OCI-LY7 (cell line): ENCODE measurements at regions not wholly inside any gene's neighbourhood (a gene's known extent, or its start where the extent isn't known, plus 50 kb on each side); places are given as distances from the start of the nearest gene placed in this dataset.

Experiments
- BruUV-seq: library from RNA; stranded (reverse); fragments of 400-500 nt; replicated peaks from 2 replicates; lab custom pipeline; 2021; lab: Mats Ljungman, UMichigan
- CTCF ChIA-PET: fragments of 300-600 bp; sonication (Branson Sonifier 250); formaldehyde crosslinking; loops from one replicate; lab custom pipeline; 2022; ENCODE audit warnings: antibody characterized with exemption; ENCODE audit not compliant: unreplicated experiment; lab: Charles Lee
- POLR2A ChIA-PET: fragments of 300-600 bp; sonication (Branson Sonifier 250); formaldehyde crosslinking; loops from one replicate; lab custom pipeline; 2022; ENCODE audit warnings: antibody characterized with exemption; lab: Charles Lee
- DNase-seq: peaks from one replicate; pipeline ENCODE4 v3.0.0-alpha.2; 2015; ENCODE audit warnings: low spot score
- H2AFZ ChIP-seq: fragments of 200-600 bp; sonication (generic), shearing (Covaris generic); 2 replicates; pipeline ENCODE4 v1.6.1; 2014; ENCODE audit warnings: mild to moderate bottlenecking, antibody characterized with exemption, low read length, moderate library complexity
- H3K27ac ChIP-seq: fragments of 200-600 bp; sonication (generic); 2 replicates; pipeline ENCODE4 v1.5.1; 2014; ENCODE audit warnings: mixed run types, low read depth, mild to moderate bottlenecking, moderate library complexity, low read length, inconsistent platforms; ENCODE audit not compliant: poor library complexity, severe bottlenecking
- H3K36me3 ChIP-seq: fragments of 200-600 bp; sonication (generic); 2 replicates; pipeline ENCODE4 v1.6.1; 2014; ENCODE audit warnings: mild to moderate bottlenecking, antibody characterized with exemption, low read length, moderate library complexity, mixed read lengths; ENCODE audit not compliant: insufficient read depth
- H3K4me1 ChIP-seq: fragments of 200-600 bp; sonication (generic); 2 replicates; pipeline ENCODE4 v1.5.1; 2014; ENCODE audit warnings: mild to moderate bottlenecking, low read length; ENCODE audit not compliant: insufficient read depth, poor library complexity, severe bottlenecking
- H3K4me2 ChIP-seq: fragments of 200-600 bp; sonication (generic); 2 replicates; pipeline ENCODE4 v1.6.1; 2014; ENCODE audit warnings: mild to moderate bottlenecking, low read length
- H3K4me3 ChIP-seq: fragments of 200-600 bp; sonication (generic); 2 replicates; pipeline ENCODE4 v1.5.1; 2014; ENCODE audit warnings: mild to moderate bottlenecking, low read depth, low read length; ENCODE audit not compliant: poor library complexity, severe bottlenecking
- H3K79me2 ChIP-seq: fragments of 200-600 bp; sonication (generic); 2 replicates; pipeline ENCODE4 v1.6.1; 2016; ENCODE audit warnings: low read depth, mild to moderate bottlenecking, low read length, moderate library complexity, mixed read lengths; ENCODE audit not compliant: insufficient read depth
- H3K9me2 ChIP-seq: fragments of 200-600 bp; sonication (generic); 2 replicates; pipeline ENCODE4 v1.6.1; 2016; ENCODE audit warnings: mild to moderate bottlenecking, low read length, mixed read lengths; ENCODE audit not compliant: insufficient read depth
- H3K9me3 ChIP-seq: fragments of 200-600 bp; sonication (generic); 2 replicates; pipeline ENCODE4 v1.6.1; 2014; ENCODE audit warnings: mild to moderate bottlenecking, mixed run types, low read length, mixed read lengths
- H4K20me1 ChIP-seq: fragments of 200-600 bp; sonication (generic); 2 replicates; pipeline ENCODE4 v1.6.1; 2014; ENCODE audit warnings: mild to moderate bottlenecking, antibody characterized with exemption, low read length, moderate library complexity, mixed read lengths; ENCODE audit not compliant: insufficient read depth
- EZH2phosphoT487 ChIP-seq: fragments of 200-600 bp; sonication (generic); IDR thresholded peaks from 2 replicates; pipeline ENCODE4 v1.6.1; 2018; ENCODE audit warnings: low read depth, borderline replicate concordance, mild to moderate bottlenecking, mixed run types, antibody characterized with exemption, low read length, moderate library complexity, mixed read lengths
- intact Hi-C: fragments of 100-400 bp; cut with micrococcal nuclease; formaldehyde crosslinking; loops from one replicate; pipeline ENCODE4 v1.10.0; 2022; ENCODE audit not compliant: unreplicated experiment
- TF ChIP-seq, protein P1 (sequence below): fragments of 200-600 bp; sonication (generic); conservative IDR thresholded peaks from 2 replicates; pipeline ENCODE4 v1.5.1; 2014; ENCODE audit warnings: mild to moderate bottlenecking, antibody characterized with exemption, low read length, moderate library complexity, mixed read lengths

GRCh38 chr14:86774916-86775315 lies 1218.1 kb downstream of the GALC start:
- Histone ChIP-seq H3K79me2 (no peaks in the 10 kb centered on the region), H4K20me1 (no peaks in the 10 kb centered on the region), H3K4me3 (no peak overlapping the region), H3K9me2 (no peaks in the 10 kb centered on the region), H3K36me3 (no peaks in the 10 kb centered on the region), H3K4me1 (no peaks in the 10 kb centered on the region), H3K9me3 (no peaks in the 10 kb centered on the region), H3K27ac (no peak overlapping the region), H3K4me2 (no peak overlapping the region), H2AFZ (no peak overlapping the region)
- no peak for DNase-seq
- intact Hi-C loops: no loop called here
- CTCF ChIA-PET: no interaction called here
- POLR2A ChIA-PET: interaction anchor here (0.6 kb wide), 1 partner anchor 293 kb away, joined by 4 read pairs; no protein-coding TSS in a partner anchor
- TF ChIP-seq EZH2phosphoT487: no peak
- TF ChIP-seq, protein P1, sequence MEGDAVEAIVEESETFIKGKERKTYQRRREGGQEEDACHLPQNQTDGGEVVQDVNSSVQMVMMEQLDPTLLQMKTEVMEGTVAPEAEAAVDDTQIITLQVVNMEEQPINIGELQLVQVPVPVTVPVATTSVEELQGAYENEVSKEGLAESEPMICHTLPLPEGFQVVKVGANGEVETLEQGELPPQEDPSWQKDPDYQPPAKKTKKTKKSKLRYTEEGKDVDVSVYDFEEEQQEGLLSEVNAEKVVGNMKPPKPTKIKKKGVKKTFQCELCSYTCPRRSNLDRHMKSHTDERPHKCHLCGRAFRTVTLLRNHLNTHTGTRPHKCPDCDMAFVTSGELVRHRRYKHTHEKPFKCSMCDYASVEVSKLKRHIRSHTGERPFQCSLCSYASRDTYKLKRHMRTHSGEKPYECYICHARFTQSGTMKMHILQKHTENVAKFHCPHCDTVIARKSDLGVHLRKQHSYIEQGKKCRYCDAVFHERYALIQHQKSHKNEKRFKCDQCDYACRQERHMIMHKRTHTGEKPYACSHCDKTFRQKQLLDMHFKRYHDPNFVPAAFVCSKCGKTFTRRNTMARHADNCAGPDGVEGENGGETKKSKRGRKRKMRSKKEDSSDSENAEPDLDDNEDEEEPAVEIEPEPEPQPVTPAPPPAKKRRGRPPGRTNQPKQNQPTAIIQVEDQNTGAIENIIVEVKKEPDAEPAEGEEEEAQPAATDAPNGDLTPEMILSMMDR: no peak
- no TSS peak for BruUV-seq

DNA sequence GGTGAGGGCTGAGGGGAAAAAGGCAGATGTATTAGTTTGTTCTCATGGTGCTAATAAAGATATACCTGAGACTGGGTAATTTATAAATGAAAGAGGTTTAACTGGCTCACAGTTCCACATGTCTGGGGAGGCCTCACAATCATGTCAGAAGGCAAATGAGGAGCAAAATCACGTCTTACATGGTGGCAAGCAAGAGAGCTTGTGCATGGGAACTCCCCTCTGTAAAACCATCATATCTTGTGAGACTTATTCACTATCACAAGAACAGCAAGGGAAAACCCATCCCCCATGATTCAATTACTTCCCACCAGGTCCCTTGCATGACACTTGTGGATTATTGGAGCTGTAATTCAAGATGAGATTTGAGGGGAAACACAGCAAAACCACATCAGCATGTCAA lies 1220.9 kb downstream of the GALC start:
- H3K4me1 ChIP-seq: no peaks in the 10 kb centered on the region
- H3K79me2 ChIP-seq: no peaks in the 10 kb centered on the region
- BruUV-seq: no TSS peak
- no peak overlapping the region for H2AFZ ChIP-seq
- ChIA-PET POLR2A (interaction anchor here (1.6 to 1.7 kb wide), 2 partner anchors 15 to 51 kb away, joined by 6 to 8 read pairs; no protein-coding TSS in a partner anchor), CTCF (no interaction called here)
- no peak overlapping the region for H3K4me2 ChIP-seq
- no peak for DNase-seq
- no peak overlapping the region for H3K27ac ChIP-seq
- H3K36me3 ChIP-seq: no peaks in the 10 kb centered on the region
- H3K9me3 ChIP-seq: no peaks in the 10 kb centered on the region
- H3K4me3 ChIP-seq: no peak overlapping the region
- H4K20me1 ChIP-seq: no peaks in the 10 kb centered on the region
- TF ChIP-seq, protein P1: no peak
- no peak for TF ChIP-seq EZH2phosphoT487
- intact Hi-C loops: no loop called here
- no peaks in the 10 kb centered on the region for H3K9me2 ChIP-seq

DNA sequence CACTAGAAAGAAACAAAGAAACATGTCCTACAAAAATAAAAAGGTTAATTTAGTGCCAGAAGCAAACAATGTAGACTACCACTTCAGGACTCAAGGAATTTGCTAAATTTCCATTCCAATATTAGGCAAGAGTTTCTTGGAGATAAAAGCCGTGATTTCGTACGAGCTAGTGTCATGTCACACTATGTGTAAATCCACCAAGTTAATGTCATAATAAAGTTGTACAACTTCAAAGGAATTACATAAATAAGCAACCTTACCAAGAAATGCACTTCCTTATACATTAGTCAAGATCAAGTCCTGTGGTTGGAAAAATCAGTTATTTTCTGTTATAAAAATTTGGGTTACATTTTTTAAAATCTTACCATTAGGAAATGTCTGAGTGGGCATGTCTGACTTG lies 1222.8 kb downstream of the GALC start:
- no peaks in the 10 kb centered on the region for H4K20me1 ChIP-seq
- no peak overlapping the region for H2AFZ ChIP-seq
- no peaks in the 10 kb centered on the region for H3K79me2 ChIP-seq
- H3K9me2 ChIP-seq: no peaks in the 10 kb centered on the region
- no peak for DNase-seq
- intact Hi-C loops: no loop called here
- TF ChIP-seq, protein P1: no peak
- TF ChIP-seq EZH2phosphoT487: no peak
- H3K9me3 ChIP-seq: no peaks in the 10 kb centered on the region
- no peak overlapping the region for H3K4me2 ChIP-seq
- ChIA-PET CTCF (no interaction called here), POLR2A (no interaction called here)
- no peaks in the 10 kb centered on the region for H3K4me1 ChIP-seq
- no peak overlapping the region for H3K4me3 ChIP-seq
- H3K27ac ChIP-seq: no peak overlapping the region
- BruUV-seq: no TSS peak
- no peaks in the 10 kb centered on the region for H3K36me3 ChIP-seq
